Stimulated activated CD4-positive, alpha-beta T cell treated with anti-CD3 and anti-CD28 coated beads, Interleukin-2, amount 100 ng/mL, for 48 hours (primary cell): ENCODE measurements at regions not wholly inside any gene's neighbourhood (a gene's known extent, or its start where the extent isn't known, plus 50 kb on each side); places are given as distances from the start of the nearest gene placed in this dataset.
"Not testable (repeated sequence)": the region's sequence is repeated elsewhere in the genome, so short reads cannot be mapped to it uniquely, and the experiment has no call there.

Experiments used
- DNase-seq, 2 donors: peaks; one replicate each; pipeline ENCODE4 v3.0.0-alpha.2; 2020

DNA sequence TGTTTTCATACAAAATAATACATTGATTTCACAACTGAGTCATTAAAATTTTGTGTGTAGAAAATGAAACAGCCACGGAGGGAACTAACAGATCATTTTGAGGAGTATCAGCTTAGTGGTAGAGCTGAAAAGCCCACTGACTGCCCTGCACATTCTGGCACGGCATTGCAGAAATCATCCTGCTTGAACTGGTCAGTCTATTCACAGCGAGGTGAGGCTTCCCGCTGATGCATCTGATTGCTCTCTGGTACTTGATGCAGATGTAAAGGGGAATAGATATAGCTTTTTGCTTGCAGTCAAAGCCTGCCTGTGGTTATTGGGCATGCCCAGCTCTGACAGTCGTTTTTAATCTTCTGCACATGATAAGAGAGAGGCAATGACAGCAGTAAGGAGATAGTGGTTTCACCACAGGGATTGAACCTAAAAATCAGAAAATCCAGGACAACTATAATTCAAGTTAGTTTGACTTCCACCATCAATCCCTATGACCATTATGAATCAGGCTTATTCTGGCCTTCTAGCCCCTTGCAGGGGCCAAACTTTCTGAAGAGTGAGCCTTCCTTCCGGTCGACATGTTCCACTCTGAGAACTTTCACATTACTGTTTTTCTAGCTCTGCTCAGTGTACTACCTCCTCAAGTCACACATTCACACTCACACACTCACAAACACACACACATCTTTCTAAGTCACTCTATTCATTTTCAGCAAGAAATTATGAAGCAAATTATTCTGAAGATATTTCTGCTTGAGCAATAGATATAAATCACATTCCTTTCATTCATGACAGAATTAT, 782.8 kb upstream of the NUDT12 start:
- DNase-seq = no peak

DNA sequence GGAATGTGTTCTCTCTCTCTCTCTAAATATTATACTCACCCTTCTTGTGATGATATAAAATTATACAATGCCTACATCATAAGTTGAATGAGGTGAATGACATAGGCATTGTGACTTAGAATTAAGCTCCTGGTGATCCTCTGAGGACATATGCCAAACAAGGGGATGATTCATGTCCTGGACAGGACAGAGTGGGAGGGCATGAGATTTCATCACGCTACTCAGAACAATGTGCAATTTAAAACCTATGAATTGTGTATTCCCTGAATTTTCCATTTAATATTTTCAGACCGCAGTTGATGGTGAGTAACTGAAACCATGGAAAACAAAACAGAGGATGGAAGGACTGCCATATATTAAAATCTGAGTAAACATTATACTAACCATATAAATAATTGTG, 782.2 kb upstream of the NUDT12 start:
- no peak for DNase-seq

DNA sequence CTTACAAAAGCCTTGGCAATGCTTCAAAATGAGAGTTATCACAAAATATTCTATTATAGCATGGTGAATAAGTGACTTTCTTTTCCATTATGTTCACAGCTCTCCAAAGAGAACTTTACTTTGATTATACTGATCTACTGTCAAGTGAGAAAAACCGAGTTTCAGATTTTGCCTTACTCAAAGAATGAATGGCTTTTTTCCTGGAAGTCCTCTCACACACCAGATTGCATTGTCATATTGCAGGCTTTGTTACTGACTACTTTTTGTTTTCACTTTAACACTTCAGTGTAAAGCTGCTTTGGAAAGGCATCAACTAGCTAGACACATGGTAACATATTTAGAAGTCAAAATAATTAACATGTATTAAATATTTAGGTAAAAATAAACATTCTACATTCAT, 765.2 kb upstream of the NUDT12 start:
- no peak for DNase-seq

DNA sequence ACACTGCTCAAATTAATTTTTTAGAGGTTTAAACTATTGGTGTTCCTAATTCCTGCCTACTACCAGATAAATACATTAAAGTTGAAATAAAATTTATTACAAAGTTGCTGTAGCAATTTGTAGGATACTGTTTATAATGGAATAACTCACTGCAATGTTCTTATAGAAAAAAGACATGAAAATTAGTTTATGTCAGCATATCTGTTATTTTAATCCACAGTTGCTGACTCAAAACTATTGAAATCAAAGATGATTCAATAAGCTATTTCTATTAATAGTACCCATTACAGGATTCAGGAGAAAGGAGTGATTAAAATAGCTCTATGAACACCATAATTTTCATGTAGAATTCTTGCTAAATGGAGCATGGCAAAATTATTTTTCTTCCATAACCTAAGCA, 764.4 kb upstream of the NUDT12 start:
- DNase-seq = no peak

DNA sequence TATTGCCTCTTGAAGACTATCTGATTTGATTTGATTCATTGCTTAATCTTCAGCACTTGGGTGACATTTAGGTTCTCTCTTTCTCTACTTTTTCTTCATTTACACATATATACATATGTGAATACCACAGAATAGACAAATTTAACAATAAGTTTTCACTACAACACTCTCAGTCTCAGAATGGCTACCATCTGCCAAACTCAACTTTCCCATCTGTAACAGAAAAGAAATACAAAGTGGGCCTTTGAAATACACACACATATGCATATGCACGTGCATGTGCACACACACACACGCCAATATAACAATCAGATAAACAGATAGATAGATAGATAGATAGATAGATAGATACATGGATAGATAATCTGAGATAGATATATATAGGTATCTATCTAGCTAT, 762.8 kb upstream of the NUDT12 start:
- DNase-seq = no peak

DNA sequence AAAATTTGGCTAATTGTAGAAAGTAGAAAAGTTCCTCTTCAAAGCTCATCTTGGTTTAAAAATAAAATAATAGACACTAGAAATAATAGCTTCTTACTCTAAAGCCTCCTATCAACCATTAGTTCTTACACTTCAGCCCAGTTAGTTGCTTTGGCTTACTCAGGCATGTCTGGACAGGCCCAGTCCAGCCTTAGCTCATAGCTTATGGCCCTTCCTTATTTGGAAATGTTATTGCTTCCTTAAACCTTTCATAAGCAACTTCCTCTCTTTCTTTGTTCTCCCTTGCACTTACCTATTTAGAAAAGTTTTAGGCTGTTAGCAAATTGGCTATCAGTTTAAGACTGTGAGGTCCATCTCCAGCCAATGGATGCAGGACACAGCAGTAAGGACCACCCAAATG, 754.1 kb upstream of the NUDT12 start:
- not testable (repeated sequence) for DNase-seq

DNA sequence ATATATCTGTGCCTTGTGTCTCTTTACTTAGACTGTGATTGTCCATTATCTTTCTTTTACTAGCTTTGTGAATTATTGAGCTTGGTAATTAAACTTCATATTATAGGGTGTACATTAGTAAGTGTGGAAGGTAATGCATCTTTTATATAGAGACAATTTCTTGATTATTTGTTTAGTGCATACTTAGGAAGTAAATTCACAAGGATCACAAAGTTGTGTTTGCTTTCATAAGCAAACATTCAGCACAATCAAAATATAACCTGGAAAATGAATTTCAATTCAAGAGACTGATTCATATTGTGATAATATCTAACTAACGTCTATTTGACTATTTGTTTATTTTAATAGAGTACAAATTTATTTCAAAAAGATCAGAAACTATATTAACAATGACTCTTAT, 749.9 kb upstream of the NUDT12 start:
- DNase-seq = no peak

DNA sequence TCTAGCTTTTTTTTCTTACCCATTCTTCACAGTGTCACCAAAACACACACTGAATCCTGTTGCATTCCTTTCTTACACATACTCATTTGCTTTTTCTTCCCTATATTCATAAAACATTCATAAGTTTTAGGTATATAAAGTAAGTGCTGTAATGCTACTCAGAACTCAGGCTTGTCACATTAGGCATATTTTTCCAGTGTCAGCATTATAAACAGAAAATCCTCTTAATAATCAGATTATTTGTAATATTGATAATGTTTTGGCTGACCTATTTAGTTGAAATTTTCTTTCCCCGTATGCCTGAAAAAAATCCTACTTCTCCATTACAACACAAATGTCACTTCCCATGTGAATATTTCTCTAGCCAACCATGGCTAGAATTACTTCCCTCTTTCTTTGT, 743.0 kb upstream of the NUDT12 start:
- no peak for DNase-seq

DNA sequence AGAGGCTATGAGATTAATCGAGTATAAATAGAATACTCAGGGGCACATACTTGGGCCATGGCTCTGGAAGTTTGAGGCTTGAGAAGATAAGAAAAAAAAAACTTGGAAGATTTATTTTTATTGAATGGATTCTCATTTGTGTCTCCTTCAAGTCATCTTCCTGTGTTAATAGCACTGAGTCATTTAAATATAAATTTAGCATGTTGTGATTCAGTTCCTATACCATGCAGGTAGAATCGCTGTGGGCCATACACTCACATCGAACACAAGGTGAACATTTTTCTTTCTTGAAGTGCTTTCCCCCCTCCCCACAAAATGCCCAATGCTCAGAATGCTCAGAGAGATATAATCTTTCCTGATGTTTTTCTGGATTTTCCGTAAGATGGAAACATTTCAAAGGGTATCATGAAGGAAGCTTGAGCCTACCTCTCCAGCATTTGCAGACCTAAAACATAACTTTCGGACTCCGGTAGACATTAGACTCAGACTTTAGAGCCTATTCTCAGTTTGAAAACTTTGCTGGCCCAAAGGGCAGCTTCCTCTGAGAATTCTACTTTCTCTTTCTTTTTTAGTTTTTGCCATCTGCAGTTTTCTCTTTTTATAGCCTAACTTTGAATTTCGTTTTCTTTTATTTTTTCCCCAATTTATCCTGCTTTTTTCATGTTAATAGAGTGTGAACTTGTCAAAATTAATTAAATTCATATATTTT, 737.6 kb upstream of the NUDT12 start:
- no peak for DNase-seq

DNA sequence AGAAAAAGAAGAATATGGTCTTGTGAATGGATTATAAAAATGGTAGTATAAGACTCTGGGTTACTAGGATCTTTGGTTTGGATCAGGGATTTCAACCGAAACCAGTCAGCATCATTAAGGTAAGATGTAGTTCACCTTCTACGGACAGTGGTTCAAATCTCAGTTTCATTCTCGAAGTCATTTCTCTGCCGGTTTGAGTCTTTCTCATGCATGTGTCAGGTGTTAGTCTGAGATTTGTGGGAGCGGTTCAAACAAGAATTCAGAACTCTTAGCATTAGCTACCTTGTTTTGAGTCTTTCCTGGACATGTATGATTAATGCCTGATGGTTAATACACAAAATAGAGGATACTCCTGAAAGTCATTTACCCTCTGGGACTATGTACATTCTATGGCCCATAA, 735.9 kb upstream of the NUDT12 start:
- DNase-seq = no peak

DNA sequence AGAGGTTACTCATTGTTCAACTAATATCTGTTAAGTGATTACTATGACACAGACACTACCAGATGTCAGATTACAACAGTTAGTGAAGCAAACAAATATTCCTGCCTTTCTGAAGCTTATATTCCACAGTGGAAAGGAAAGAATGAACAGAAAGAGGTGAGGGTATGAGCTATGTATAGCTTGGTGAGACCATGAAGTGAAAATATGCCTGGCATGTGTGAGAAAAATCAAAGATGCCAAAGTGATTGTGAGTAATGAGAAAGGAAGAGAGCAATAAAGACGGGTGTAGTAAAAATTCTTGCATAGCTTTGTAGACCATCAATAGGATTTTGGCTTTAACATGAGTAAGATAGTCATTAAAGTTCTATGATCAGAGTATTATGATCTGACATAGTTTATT, 734.5 kb upstream of the NUDT12 start:
- DNase-seq = no peak

DNA sequence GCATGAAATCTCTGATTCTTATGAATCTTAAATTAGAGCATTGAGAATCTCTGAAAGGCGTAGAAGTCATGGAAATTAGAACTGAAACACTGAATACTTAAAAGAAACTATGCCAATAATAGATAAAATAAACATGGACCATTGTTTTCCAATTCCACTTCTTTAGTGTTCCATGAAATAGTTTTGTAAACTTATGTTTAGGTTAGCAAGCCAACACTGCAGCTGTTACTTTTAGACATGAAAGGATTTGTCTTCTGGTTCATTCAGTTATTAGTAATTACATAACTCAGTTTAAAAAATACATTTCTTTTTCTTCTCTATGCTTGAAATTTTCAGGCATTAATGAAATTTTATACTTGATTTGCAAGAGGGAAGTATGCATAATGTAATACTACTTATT, 733.4 kb upstream of the NUDT12 start:
- DNase-seq = no peak

DNA sequence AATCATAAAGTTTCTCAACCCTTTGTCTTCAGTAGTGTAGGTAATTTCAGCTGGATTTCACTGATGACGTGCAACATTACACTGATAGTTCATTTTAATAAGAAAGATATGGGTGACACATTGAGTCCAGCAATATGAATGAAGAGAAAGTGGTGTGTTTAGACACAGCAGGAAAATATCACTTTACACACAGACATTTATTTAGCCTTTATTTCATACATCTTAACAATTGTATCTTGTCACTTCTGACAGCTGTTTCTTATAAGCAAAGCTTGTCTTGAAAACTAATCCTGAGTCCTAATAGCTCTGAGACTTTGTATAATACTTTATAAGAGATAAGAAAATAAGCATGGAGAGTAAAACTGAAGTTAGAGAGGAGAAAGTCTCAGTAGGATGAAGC, 720.5 kb upstream of the NUDT12 start:
- DNase-seq = no peak

DNA sequence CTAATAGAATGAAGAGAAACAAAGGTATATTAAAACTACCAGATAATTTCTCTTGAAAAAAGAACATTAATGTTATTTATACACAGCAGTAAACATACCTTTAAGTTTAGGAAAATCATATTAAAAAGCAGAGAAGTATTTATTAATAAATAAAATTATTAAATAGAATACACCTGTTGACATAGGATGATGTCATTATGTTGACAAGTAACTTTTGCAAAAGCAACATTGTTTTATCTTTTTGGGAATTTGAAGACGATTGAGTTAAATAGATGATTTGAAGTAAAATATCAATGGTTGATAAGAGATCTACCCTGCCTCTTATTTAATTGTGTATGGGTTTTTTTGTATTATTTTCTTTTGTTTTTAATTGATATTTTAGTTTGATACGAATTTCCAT, 711.1 kb upstream of the NUDT12 start:
- no peak for DNase-seq

DNA sequence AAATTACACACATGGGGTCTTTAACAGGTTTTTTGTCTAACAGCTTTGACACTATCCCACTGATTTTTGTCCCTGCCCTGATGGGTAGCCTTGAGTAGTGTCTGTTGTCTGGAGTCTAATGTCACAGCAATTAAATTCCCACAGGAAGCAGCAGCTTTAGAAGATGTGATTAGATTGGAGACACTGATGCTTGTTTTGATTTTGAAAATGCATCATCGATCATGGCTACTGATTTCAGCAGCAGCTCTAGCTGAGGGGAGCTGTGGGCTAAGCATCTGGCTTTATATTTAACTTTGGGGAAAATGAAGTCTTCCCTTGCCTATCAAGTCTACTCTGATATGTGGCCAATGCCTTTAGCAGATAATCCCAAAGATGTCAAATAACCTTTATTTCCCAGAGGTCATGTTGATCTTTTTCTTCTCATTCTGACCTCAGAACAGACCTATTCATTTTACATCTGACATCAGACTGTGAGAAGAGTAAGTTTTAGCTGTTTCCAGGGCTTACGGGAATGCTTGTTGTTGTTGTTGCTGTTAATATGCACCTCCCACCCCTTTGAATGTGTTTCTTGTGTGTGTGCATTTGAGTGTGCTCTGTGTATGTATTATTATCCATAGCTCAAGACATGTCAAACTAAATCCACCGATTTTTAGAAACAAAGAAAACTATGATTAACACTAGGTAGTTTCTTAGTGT, 704.9 kb upstream of the NUDT12 start:
- no peak for DNase-seq

DNA sequence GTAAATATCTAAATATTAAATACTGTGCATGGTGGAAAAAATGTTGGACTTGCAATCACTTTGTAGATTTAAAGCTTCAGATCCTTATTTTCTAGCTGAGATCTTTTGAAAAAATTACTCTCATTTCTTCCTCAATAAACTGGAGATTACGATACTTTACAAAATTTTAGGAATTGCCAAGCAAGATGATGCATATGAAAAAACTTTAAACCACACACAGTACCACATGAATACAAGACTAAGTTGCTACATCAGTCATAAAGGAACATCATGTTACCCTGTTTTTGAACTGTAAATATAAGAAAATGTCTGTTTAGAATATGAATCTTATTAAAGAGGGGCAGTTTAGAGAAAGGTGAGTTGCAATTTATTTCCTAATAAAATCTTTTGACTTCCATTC, 703.6 kb upstream of the NUDT12 start:
- no peak for DNase-seq

DNA sequence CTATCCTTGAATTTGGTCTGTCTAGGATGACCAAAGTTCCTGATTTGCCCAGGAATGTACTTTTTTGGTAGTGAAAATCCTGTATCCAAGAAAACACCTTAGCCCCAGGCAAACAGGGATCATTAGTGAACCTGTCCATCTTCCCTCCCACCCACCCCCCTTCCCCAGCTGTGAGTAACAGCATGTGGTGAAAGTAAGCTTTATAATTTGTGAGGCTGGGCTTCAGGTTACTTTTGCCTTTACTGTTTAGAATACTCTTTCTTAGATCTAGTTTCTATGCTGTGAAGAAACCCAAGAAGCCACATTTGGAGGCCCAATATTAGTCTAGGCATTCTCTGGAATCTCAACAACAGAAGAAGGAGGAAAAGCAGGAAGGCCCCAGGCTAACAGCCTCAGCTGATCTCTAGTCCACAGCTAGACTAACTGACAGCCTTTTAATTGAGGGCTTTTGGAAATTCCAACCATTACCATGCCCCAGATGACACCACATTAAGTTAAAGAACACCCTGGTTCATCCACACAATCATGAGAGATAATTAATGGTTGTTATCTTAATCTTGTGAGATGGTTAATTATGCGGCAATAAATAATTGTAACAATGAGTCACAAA, 703.0 kb upstream of the NUDT12 start:
- DNase-seq = no peak

DNA sequence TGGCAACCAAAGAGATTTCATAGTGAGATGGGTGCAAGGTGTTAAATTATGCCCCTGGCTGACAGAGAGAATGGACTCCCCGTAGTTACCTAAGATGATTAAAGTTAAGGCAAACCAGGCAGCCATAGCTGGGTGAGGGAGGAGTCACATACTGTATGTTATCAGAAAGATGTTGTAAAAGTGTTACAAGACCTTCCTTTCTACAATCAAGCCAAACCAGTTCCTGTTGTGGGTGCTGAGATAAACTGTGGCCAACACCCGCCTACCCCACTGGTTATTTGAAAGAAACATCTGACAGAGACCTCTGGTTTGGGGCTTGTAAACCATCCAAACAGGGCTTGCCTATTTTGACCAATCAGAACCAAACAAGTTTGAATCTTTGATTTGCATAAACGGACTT, 684.7 kb upstream of the NUDT12 start:
- DNase-seq = no peak

DNA sequence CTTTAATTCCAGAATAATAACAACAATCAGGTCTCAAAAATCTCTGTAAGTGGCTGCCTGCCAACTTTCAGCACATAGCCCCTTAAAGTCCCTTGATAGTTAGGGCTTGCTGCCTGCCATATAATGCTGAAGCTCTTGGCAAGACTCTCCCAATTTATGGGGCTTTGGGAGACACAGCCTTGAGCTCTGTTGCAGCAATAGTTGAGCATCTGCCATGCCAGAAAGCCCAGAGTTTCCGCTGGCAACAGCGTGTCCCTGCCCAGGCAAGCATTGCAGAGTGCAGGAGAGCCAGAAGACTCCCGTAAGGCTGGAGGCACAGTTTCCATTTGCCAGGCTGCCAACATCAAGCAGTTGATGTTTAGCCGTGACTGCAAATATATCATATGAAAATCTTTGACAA, 678.5 kb upstream of the NUDT12 start:
- no peak for DNase-seq

DNA sequence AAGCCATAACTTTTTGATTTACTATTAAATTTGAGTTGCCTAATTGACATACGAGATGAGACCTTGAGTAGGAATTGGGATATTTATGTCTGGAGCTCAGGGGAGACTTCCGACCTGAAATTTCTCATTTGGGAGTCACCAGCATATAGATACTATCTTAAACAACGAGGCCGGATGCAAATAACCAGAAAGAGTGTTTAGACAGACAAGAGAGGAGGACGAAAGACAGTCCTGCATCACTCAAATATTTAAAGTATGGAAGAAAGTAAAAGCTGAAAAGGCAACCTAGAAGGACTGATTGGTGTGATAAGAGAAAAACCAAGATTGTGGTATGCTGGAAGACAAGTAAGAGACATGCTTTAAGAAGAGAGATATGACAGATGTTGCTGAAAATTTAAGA, 675.0 kb upstream of the NUDT12 start:
- no peak for DNase-seq

DNA sequence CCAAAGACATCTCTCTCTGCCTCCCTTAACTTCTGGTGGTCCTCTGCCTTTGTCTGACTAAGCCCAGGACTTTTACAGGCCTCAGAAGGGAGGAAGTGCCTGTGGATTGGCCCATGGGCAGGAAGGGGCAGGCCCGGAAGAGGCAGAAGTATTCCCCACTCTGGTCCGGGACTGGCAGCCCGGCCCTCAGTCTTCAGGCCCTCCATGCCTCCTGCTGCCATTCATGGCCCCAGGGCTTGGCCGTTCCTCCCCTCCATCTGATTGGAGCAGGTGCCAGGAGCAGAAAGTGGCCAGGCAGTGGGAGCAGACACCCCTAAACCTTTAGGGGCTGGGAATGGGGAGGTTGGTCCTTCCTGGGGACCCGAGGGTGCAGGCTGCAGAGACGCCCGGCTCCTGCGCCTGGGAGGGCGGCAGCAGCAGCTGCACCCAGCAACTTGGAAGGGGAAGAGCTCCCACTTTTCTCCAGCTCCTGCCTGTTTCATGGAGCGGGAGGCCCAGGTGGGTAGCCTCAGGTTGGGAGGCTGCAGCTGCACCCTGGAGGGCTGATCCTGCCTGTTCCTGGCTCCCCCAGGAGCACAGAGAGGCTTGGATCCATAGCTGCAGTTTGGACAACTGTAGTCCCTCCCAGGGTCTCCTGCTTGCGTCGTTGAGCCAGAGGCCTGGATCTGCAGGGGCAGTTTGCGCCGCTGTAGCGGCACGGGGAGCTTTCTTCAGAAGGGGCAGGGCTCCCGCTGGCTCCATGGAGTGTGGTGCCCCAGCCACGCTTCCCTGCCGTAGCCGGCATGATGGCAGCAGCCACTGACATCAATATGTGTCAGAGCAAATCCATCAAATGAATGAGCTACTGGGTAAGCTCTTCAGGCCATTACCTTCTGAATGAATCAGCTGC, 661.5 kb upstream of the NUDT12 start:
- DNase-seq = no peak

DNA sequence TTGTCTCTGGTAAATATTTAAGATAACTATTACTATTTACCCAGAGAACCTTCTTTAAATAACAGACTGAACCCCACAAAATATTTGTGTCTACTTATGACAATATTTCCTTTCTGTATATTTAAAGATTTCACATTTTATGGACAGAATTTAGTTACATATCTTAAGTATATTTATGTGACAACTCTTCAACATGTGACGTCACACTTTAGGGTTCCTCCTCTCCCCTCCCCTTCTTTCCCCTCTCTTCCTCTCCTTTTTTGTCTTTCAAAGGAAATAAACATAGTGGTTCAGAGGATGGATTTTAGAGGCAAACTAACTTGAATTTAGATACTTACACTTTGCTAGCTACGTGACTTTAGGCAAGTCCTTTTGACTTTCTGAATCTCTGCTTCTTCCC, 655.6 kb upstream of the NUDT12 start:
- no peak for DNase-seq

DNA sequence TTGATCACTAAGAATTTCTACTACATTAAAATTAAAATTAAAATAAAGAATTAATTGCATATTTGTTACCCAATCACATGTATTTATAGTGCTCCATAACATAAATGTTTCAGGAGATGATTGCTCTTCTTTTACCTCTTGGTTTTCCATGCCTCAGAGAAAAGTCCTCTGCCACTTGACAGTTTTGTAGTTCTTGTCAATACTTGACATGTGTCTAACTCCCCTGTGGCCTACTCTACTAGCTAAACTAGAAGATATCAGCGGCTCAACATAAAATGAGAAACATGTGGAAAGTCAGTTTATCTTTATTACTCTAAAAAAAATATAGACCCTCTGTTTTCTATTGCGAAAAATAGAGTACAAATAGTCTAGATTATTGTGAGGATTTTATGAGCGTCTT, 650.6 kb upstream of the NUDT12 start:
- no peak for DNase-seq
